Chondrocyte (in vitro differentiated cells): ENCODE measurements at regions not wholly inside any gene's neighbourhood (a gene's known extent, or its start where the extent isn't known, plus 50 kb on each side); places are given as distances from the start of the nearest gene placed in this dataset.
"Not testable (repeated sequence)": the region's sequence is repeated elsewhere in the genome, so short reads cannot be mapped to it uniquely, and the experiment has no call there.

Experiments used
- DNase-seq: peaks from one replicate; pipeline ENCODE4 v3.0.0; 2021; ENCODE audit warnings: mixed read lengths, low spot score
- H3K27ac Mint-ChIP-seq: one replicate; pipeline ENCODE4 v1.8.0; 2021; ENCODE audit warnings: mild to moderate bottlenecking, moderate library complexity, mixed read lengths; ENCODE audit not compliant: unreplicated experiment
- H3K27me3 Mint-ChIP-seq: 2 replicates; pipeline ENCODE4 v1.8.0; 2021; ENCODE audit warnings: low read depth, mixed read lengths
- H3K36me3 Mint-ChIP-seq: 2 replicates; pipeline ENCODE4 v1.8.0; 2021; ENCODE audit warnings: low read depth, mixed read lengths
- H3K4me1 Mint-ChIP-seq: 2 replicates; pipeline ENCODE4 v1.8.0; 2021; ENCODE audit warnings: low read depth, mild to moderate bottlenecking, mixed read lengths
- H3K4me3 Mint-ChIP-seq: one replicate; pipeline ENCODE4 v1.8.0; 2021; ENCODE audit warnings: mild to moderate bottlenecking, moderate library complexity, mixed read lengths; ENCODE audit not compliant: unreplicated experiment
- H3K9me3 Mint-ChIP-seq: 2 replicates; pipeline ENCODE4 v1.8.0; 2021; ENCODE audit warnings: low read depth, mixed read lengths
- CTCF ChIP-seq: fragments of 200-600 bp; sonication (generic); IDR thresholded peaks from 2 replicates; pipeline ENCODE4 v1.5.0; 2021; ENCODE audit warnings: antibody characterized with exemption, mild to moderate bottlenecking, moderate library complexity

- Mint-ChIP-seq H3K27me3 (peaks cover 34% of the 10 kb centered on the region), H3K36me3 (no peaks in the 10 kb centered on the region), H3K4me1 (no peaks in the 10 kb centered on the region), H3K9me3 (peaks cover 18% of the 10 kb centered on the region), H3K27ac (no peak overlapping the region), H3K4me3 (no peak overlapping the region)
- no peak for TF ChIP-seq CTCF
- no peak for DNase-seq
Measured at GRCh38 chr6:84842525-84843166, 78.2 kb upstream of the TBX18 start.

GRCh38 chr6:84837068-84837866 is 72.9 kb upstream of the TBX18 start:
- not testable (repeated sequence) for H3K27ac Mint-ChIP-seq, H3K4me1 Mint-ChIP-seq, DNase-seq, H3K36me3 Mint-ChIP-seq, H3K4me3 Mint-ChIP-seq
- Mint-ChIP-seq H3K27me3 (peaks cover 34% of the 10 kb centered on the region), H3K9me3 (peaks cover 20% of the 10 kb centered on the region)

- H3K27me3 Mint-ChIP-seq = peaks cover 26% of the 10 kb centered on the region
- TF ChIP-seq CTCF = no peak
- no peaks in the 10 kb centered on the region for H3K36me3 Mint-ChIP-seq
- no peak overlapping the region for H3K4me3 Mint-ChIP-seq
- peaks cover 16% of the 10 kb centered on the region for H3K9me3 Mint-ChIP-seq
- H3K4me1 Mint-ChIP-seq = no peaks in the 10 kb centered on the region
- DNase-seq = no peak
- H3K27ac Mint-ChIP-seq = no peak overlapping the region
Measured at GRCh38 chr6:84836366-84836765, 72.0 kb upstream of the TBX18 start.

- no peak for TF ChIP-seq CTCF
- H3K36me3 Mint-ChIP-seq = no peaks in the 10 kb centered on the region
- peaks cover 14% of the 10 kb centered on the region for H3K9me3 Mint-ChIP-seq
- H3K27me3 Mint-ChIP-seq = peaks cover 19% of the 10 kb centered on the region
- DNase-seq = no peak
- H3K4me1 Mint-ChIP-seq = no peaks in the 10 kb centered on the region
- H3K27ac Mint-ChIP-seq = no peak overlapping the region
- H3K4me3 Mint-ChIP-seq = no peak overlapping the region
Measured at GRCh38 chr6:84835340-84835739, 70.9 kb upstream of the TBX18 start.

GRCh38 chr6:84831924-84832323 is 67.5 kb upstream of the TBX18 start:
- H3K4me3 Mint-ChIP-seq, H3K4me1 Mint-ChIP-seq, DNase-seq, H3K36me3 Mint-ChIP-seq, H3K27ac Mint-ChIP-seq: not testable (repeated sequence)
- peaks cover 10% of the 10 kb centered on the region for H3K9me3 Mint-ChIP-seq
- peaks cover 12% of the 10 kb centered on the region for H3K27me3 Mint-ChIP-seq

GRCh38 chr6:84825461-84825860 is 61.1 kb upstream of the TBX18 start:
- H3K4me1 Mint-ChIP-seq = no peaks in the 10 kb centered on the region
- H3K4me3 Mint-ChIP-seq = no peak overlapping the region
- H3K9me3 Mint-ChIP-seq = peaks cover 12% of the 10 kb centered on the region
- TF ChIP-seq CTCF = no peak
- no peak overlapping the region for H3K27ac Mint-ChIP-seq
- peaks cover 29% of the 10 kb centered on the region for H3K27me3 Mint-ChIP-seq
- DNase-seq = no peak
- H3K36me3 Mint-ChIP-seq = no peaks in the 10 kb centered on the region

GRCh38 chr6:84821314-84821713 is 56.9 kb upstream of the TBX18 start:
- not testable (repeated sequence) for DNase-seq, H3K4me1 Mint-ChIP-seq, H3K27ac Mint-ChIP-seq, H3K36me3 Mint-ChIP-seq, H3K4me3 Mint-ChIP-seq, H3K9me3 Mint-ChIP-seq
- peaks cover 29% of the 10 kb centered on the region for H3K27me3 Mint-ChIP-seq
